HepG2 (cell line): ENCODE measurements at regions not wholly inside any gene's neighbourhood (a gene's known extent, or its start where the extent isn't known, plus 50 kb on each side); places are given as distances from the start of the nearest gene placed in this dataset.

Experiments used
- CEBPB ChIP-seq: IDR thresholded peaks from 2 replicates; pipeline ENCODE4 v1.6.1; 2011; ENCODE audit warnings: low read depth, low read length, improper control_type of control experiment, borderline replicate concordance
- CTCF ChIP-seq: sonication (generic); formaldehyde crosslinking; IDR thresholded peaks from 2 replicates; pipeline ENCODE4 v1.5.0; 2020; ENCODE audit warnings: mild to moderate bottlenecking, missing genetic modification reagents, moderate library complexity
- HNF4A ChIP-seq: sonication (generic); formaldehyde crosslinking; IDR thresholded peaks from 2 replicates; pipeline ENCODE4 v1.4.0; 2020; ENCODE audit warnings: missing genetic modification reagents
- IKZF4 ChIP-seq: sonication (generic); formaldehyde crosslinking; IDR thresholded peaks from 2 replicates; pipeline ENCODE4 v1.5.1; 2020; ENCODE audit warnings: borderline replicate concordance, mild to moderate bottlenecking, low read depth, missing genetic modification reagents; ENCODE audit errors: not compliant biosample characterization
- MED1 ChIP-seq: sonication (generic); formaldehyde crosslinking; IDR thresholded peaks from 2 replicates; pipeline ENCODE4 v1.4.0; 2020; ENCODE audit warnings: missing genetic modification reagents
- MTA1 ChIP-seq: sonication (generic); formaldehyde crosslinking; IDR thresholded peaks from 2 replicates; pipeline ENCODE4 v1.4.0; 2020; ENCODE audit warnings: missing genetic modification reagents, mild to moderate bottlenecking, borderline replicate concordance
- MXI1 ChIP-seq: IDR thresholded peaks from 3 replicates; pipeline ENCODE4 v1.6.1; 2012; ENCODE audit warnings: low read depth, low read length, inconsistent platforms, borderline replicate concordance
- YY1 ChIP-seq: IDR thresholded peaks from 2 replicates; pipeline ENCODE4 v1.6.1; 2011; ENCODE audit warnings: low read length, low read depth, moderate library complexity, mild to moderate bottlenecking; ENCODE audit not compliant: insufficient read depth, insufficient replicate concordance
- ZBTB20 ChIP-seq: sonication (generic); formaldehyde crosslinking; IDR thresholded peaks from 2 replicates; pipeline ENCODE4 v1.8.1; 2023; ENCODE audit warnings: missing genetic modification reagents, low read depth, mild to moderate bottlenecking, borderline replicate concordance
- ZNF18 ChIP-seq: sonication (generic); formaldehyde crosslinking; IDR thresholded peaks from 2 replicates; pipeline ENCODE4 v1.8.0; 2022; ENCODE audit warnings: mild to moderate bottlenecking, missing genetic modification reagents; ENCODE audit not compliant: insufficient replicate concordance
- ZNF33A ChIP-seq: sonication (generic); formaldehyde crosslinking; IDR thresholded peaks from 2 replicates; pipeline ENCODE4 v1.5.1; 2020; ENCODE audit warnings: missing genetic modification reagents, mild to moderate bottlenecking, moderate library complexity, borderline replicate concordance
- ZNF343 ChIP-seq: sonication (generic); formaldehyde crosslinking; IDR thresholded peaks from 2 replicates; pipeline ENCODE4 v1.4.0; 2020; ENCODE audit warnings: mild to moderate bottlenecking, missing genetic modification reagents
- ZNF570 ChIP-seq: sonication (generic); formaldehyde crosslinking; IDR thresholded peaks from 2 replicates; pipeline ENCODE4 v1.4.0; 2020; ENCODE audit warnings: mild to moderate bottlenecking, missing genetic modification reagents, borderline replicate concordance

- no peak for TF ChIP-seq ZBTB20 (CRISPR knock-in tag)
- TF ChIP-seq IKZF4 = no peak
- no peak for TF ChIP-seq MED1 (CRISPR knock-in tag)
- TF ChIP-seq CEBPB = no peak
- no peak for TF ChIP-seq HNF4A (CRISPR knock-in tag)
- no peak for TF ChIP-seq ZNF33A (CRISPR knock-in tag)
- no peak for TF ChIP-seq CTCF (CRISPR knock-in tag)
- TF ChIP-seq MXI1 = no peak
- TF ChIP-seq MTA1 (CRISPR knock-in tag) = no peak
- no peak for TF ChIP-seq YY1
- TF ChIP-seq ZNF343 (CRISPR knock-in tag) = no peak
- no peak for TF ChIP-seq ZNF570 (CRISPR knock-in tag)
- TF ChIP-seq ZNF18 (CRISPR knock-in tag) = no peak
Observed at GRCh38 chr5:155263381-155263780, 249.8 kb downstream of the KIF4B start.
